ENCODE measurements at regions not wholly inside any gene's neighbourhood (a gene's known extent, or its start where the extent isn't known, plus 50 kb on each side); places are given as distances from the start of the nearest gene placed in this dataset.

DNA sequence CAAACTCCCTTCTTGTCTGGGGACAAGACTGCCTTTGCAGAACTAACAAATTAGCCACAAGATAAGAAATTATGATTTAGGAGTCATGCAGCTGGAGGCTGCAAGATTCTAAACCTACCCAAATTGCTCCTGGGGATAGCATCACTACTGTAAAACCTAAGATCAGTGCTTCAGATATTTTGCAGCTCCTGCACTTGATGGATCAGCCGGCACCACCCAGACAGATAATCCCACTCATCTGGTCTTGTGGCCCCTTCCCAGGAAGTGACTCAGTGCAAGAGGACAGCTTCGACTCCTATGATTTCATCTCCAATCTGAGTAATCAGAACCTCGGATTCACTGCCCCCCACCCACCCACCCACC is 181.9 kb downstream of the AKR1D1 start:
- DNase-seq (no peak), ATAC-seq (ENCODE audit: low read depth) (no peak)
- no peaks in the 10 kb centered on the region for H3K9me1 ChIP-seq (ENCODE audit: insufficient read depth, low read length)
- H3K27ac ChIP-seq (ENCODE audit: insufficient read depth, low read length): no peak overlapping the region
- no peak overlapping the region for H2BK5ac ChIP-seq (ENCODE audit: low read depth, low read length, poor library complexity, severe bottlenecking)
- H3K23ac ChIP-seq (ENCODE audit: low read depth, low read length): no peak overlapping the region
- H3K56ac ChIP-seq (ENCODE audit: extremely low read depth, insufficient read depth, low read length): no peak overlapping the region
- no peak overlapping the region for H3K4me3 ChIP-seq (ENCODE audit: insufficient read depth, low read depth, low read length)
- H3K9ac ChIP-seq (ENCODE audit: low read depth, low read length): no peak overlapping the region
- BruUV-seq (replicated peaks): no TSS peak
- ChIA-PET CTCF (no interaction called here), POLR2A (ENCODE audit: unreplicated experiment) (no interaction called here)
- no CpG with 5 or more reads among the region's 3 CpGs for WGBS, 2 experiments (ENCODE audit: extremely low coverage in 2 of 2, insufficient read length in 1 of 2)
- intact Hi-C loops (cut with micrococcal nuclease): no loop called here
- H3K36me3 ChIP-seq (ENCODE audit: control insufficient read depth, insufficient read depth, low read length): no peaks in the 10 kb centered on the region
- TF ChIP-seq NFE2L2 (IDR thresholded peaks at IDR 0.05; ENCODE audit: low read depth, low read length) (no peak), FOS (IDR thresholded peaks at IDR 0.05; ENCODE audit: low read depth, low read length) (no peak), BHLHE40 (IDR thresholded peaks at IDR 0.05; ENCODE audit: low read depth, low read length) (no peak), ELK1 (IDR thresholded peaks at IDR 0.05; ENCODE audit: borderline replicate concordance, low read depth, low read length) (no peak), SMC3 (IDR thresholded peaks at IDR 0.05; ENCODE audit: low read depth, low read length) (no peak), MXI1 (IDR thresholded peaks at IDR 0.05; ENCODE audit: borderline replicate concordance, low read depth, low read length) (no peak), CHD1 (IDR thresholded peaks at IDR 0.05; ENCODE audit: low read depth, low read length) (no peak)
- no peak overlapping the region for H2BK20ac ChIP-seq (ENCODE audit: low read depth, low read length)
- no peaks in the 10 kb centered on the region for H3K79me1 ChIP-seq (ENCODE audit: low read depth in 1 of 2, low read length in 2 of 2)
- no peak overlapping the region for H3K4ac ChIP-seq (ENCODE audit: low read depth, low read length)
- peaks cover 16% of the 10 kb centered on the region for H3K9me3 ChIP-seq (ENCODE audit: control insufficient read depth, insufficient read depth, low read length)
- no peaks in the 10 kb centered on the region for H4K20me1 ChIP-seq (ENCODE audit: insufficient read depth, low read length)
- H3K18ac ChIP-seq (ENCODE audit: low read depth, low read length): no peak overlapping the region
- H2BK15ac ChIP-seq (ENCODE audit: low read depth, low read length): no peak overlapping the region
- no peaks in the 10 kb centered on the region for H3K4me1 ChIP-seq (ENCODE audit: control insufficient read depth, insufficient read depth, low read length)
- H2AK5ac ChIP-seq (ENCODE audit: low read depth, low read length): no peak overlapping the region
- H4K8ac ChIP-seq (ENCODE audit: low read depth in 2 of 2, low read length in 2 of 2): no peak overlapping the region
- H2AFZ ChIP-seq (replicated peaks; ENCODE audit: low read length, poor library complexity): no peak overlapping the region
- no peak overlapping the region for H3K14ac ChIP-seq (replicated peaks; ENCODE audit: low read depth, low read length)
- no peak overlapping the region for H2BK120ac ChIP-seq (ENCODE audit: low read depth, low read length)
- H3K27me3 ChIP-seq (ENCODE audit: control insufficient read depth, insufficient read depth, low read length): no peaks in the 10 kb centered on the region
- no peak overlapping the region for H3K4me2 ChIP-seq (ENCODE audit: low read depth, low read length)
- H2AK9ac ChIP-seq (replicated peaks; ENCODE audit: low read depth, low read length, poor library complexity): no peak overlapping the region
- no peak overlapping the region for H4K91ac ChIP-seq (ENCODE audit: insufficient read depth, low read depth, low read length)
- dilution Hi-C loops (cut with HindIII; ENCODE audit: low sequenced_read_pairs, unreplicated experiment): no loop called here
- in situ Hi-C loops (cut with MboI; ENCODE audit: low sequenced_read_pairs): no loop called here
- H4K5ac ChIP-seq (ENCODE audit: low read depth, low read length): no peak overlapping the region

All from IMR-90 (cell line).